ENCODE measurements at regions not wholly inside any gene's neighbourhood (a gene's known extent, or its start where the extent isn't known, plus 50 kb on each side); places are given as distances from the start of the nearest gene placed in this dataset.

GRCh38 chr9:90547896-90548295, 94.7 kb downstream of the DIRAS2 start:
- TF ChIP-seq CTCF (IDR thresholded peaks at IDR 0.05) (no peak), POLR2A (IDR thresholded peaks at IDR 0.05) (no peak)

Data from testis (tissue), 2 donors.